Stomach (tissue), 8 donors: ENCODE measurements at regions not wholly inside any gene's neighbourhood (a gene's known extent, or its start where the extent isn't known, plus 50 kb on each side); places are given as distances from the start of the nearest gene placed in this dataset.

ENCODE experiments used
- DNase-seq, 2 donors: peaks; one replicate each; pipeline versions ENCODE4 v3.0.0 to v3.0.0-alpha.2; 2013 to 2019
- H3K27ac ChIP-seq, 5 donors: fragments of 200-600 bp in 4 of 5; sonication (generic) in 4 of 5; one replicate each; pipeline ENCODE4 v1.5.1; 2013 to 2019; ENCODE audit warnings: mild to moderate bottlenecking in 1 of 5, moderate library complexity in 1 of 5
- H3K27me3 ChIP-seq, 3 donors: fragments of 200-600 bp; sonication (generic); one replicate each; pipeline ENCODE4 v1.5.1; 2017 to 2019; ENCODE audit warnings: mixed run types in 1 of 3
- H3K36me3 ChIP-seq, 4 donors: fragments of 200-600 bp; sonication (generic); 1 replicate in 3 of 4; 2 replicates in 1 of 4; pipeline ENCODE4 v1.5.1; 2016 to 2019
- H3K4me1 ChIP-seq, 4 donors: fragments of 200-600 bp; sonication (generic); one replicate each; pipeline ENCODE4 v1.5.1; 2016 to 2019
- H3K4me3 ChIP-seq, 4 donors: fragments of 200-600 bp; sonication (generic) in 3 of 4; one replicate each; pipeline ENCODE4 v1.5.1; 2016 to 2019; ENCODE audit warnings: mild to moderate bottlenecking in 1 of 4
- H3K9me3 ChIP-seq, 4 donors: fragments of 200-600 bp; sonication (generic); one replicate each; pipeline ENCODE4 v1.5.1; 2016 to 2019
- EP300 ChIP-seq: sonication (generic); formaldehyde crosslinking; IDR thresholded peaks from one replicate; pipeline ENCODE4 v1.6.1; 2017; ENCODE audit warnings: antibody characterized with exemption
- POLR2A ChIP-seq, 4 donors: fragments of 450-650 bp; IDR thresholded peaks; one replicate each; pipeline ENCODE4 v1.6.1; 2016; ENCODE audit warnings: antibody characterized with exemption in 4 of 4, control low read depth in 2 of 4, mild to moderate bottlenecking in 1 of 4, moderate library complexity in 1 of 4
- POLR2AphosphoS5 ChIP-seq, 3 donors: sonication (generic); formaldehyde crosslinking; IDR thresholded peaks; one replicate each; pipeline ENCODE4 v1.6.1; 2016; ENCODE audit warnings: antibody characterized with exemption in 3 of 3
- WGBS, 5 donors: extraction: QIAGEN DNeasy Blood & Tissue Kit in 3 of 5; methylation state at CpG; one replicate each; pipeline versions ENCODE4 v1.1.5 to v1.1.7; 2013 to 2018; 5-methylcytosine and 5-hydroxymethylcytosine counted together
- intact Hi-C: fragments of 100-400 bp; cut with DNase I; formaldehyde crosslinking; loops from one replicate; pipeline ENCODE4 v1.15.1; 2023; ENCODE audit warnings: low total_unique reads
- TF ChIP-seq, protein P1 (sequence below), 7 experiments: fragments of 450-650 bp in 4 of 7; fragments of 200-600 bp in 3 of 7; sonication (generic) in 3 of 7; IDR thresholded peaks; one replicate each; pipeline ENCODE4 v1.5.1; 2016 to 2019; ENCODE audit warnings: antibody characterized with exemption in 7 of 7, control low read depth in 2 of 7, mild to moderate bottlenecking in 1 of 7
- donor health status: healthy with polysubstance abuse.
- donor health status: Bipolar disorder and iron deficiency.
- donor health status: healthy.

DNA sequence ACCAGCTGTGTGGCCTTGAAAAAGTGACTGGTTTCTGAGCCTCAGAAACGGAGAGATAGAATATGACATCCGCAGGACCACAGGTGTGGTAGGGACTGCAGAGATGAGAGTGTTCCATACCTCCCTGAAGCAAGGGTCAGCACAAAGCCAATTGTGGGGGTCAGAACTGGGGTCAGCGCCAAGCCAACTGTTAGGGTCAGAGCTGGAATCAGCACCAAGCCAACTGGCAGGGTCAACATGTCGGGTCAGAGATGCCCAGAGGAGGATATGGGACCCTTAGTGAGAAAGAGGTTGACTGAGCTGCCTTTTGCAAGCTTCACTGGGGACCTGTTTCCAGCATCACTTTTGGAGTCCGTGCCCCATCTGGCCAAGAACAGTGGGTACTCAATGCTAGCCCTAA is 93.9 kb downstream of the MATN1 start:
- DNase-seq: no peak
- H3K27me3 ChIP-seq: peaks cover 0 to 54% (median 0%) of the 10 kb centered on the region in 3 donors
- H3K4me1 ChIP-seq: no peaks in the 10 kb centered on the region
- no peaks in the 10 kb centered on the region for H3K36me3 ChIP-seq
- TF ChIP-seq POLR2A (IDR thresholded peaks at IDR 0.05) (no peak), POLR2AphosphoS5 (IDR thresholded peaks at IDR 0.05) (no peak), EP300 (no peak)
- TF ChIP-seq, protein P1, sequence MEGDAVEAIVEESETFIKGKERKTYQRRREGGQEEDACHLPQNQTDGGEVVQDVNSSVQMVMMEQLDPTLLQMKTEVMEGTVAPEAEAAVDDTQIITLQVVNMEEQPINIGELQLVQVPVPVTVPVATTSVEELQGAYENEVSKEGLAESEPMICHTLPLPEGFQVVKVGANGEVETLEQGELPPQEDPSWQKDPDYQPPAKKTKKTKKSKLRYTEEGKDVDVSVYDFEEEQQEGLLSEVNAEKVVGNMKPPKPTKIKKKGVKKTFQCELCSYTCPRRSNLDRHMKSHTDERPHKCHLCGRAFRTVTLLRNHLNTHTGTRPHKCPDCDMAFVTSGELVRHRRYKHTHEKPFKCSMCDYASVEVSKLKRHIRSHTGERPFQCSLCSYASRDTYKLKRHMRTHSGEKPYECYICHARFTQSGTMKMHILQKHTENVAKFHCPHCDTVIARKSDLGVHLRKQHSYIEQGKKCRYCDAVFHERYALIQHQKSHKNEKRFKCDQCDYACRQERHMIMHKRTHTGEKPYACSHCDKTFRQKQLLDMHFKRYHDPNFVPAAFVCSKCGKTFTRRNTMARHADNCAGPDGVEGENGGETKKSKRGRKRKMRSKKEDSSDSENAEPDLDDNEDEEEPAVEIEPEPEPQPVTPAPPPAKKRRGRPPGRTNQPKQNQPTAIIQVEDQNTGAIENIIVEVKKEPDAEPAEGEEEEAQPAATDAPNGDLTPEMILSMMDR (IDR thresholded peaks at IDR 0.05): no peak
- no peak overlapping the region for H3K4me3 ChIP-seq
- no peak overlapping the region for H3K27ac ChIP-seq
- H3K9me3 ChIP-seq: peaks cover 8 to 23% (median 17%) of the 10 kb centered on the region in 4 donors
- WGBS, 5 donors: 70 to 82% (median 76%) methylated on average over 5 of the region's 5 CpGs
- intact Hi-C loops: no loop called here

DNA sequence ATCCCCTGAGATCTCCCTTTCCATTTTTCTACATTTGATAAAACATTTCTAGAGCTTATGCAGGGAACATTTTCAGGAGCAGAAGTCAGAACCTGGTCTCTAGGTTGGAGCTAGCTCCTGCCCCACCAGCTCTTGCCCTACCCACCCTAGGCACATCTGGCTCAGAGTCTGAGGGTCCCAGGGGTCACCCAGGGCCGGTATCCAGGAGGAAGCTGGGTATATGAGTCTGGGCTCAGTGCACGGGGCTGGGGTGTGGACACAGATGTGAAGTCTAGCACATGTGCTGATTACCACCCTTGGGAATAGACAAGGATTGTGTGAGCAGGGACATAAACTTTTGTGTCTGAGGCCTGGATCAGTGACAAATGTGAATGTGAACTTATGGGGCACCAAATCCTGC is 95.4 kb downstream of the MATN1 start:
- H3K27ac ChIP-seq: no peak overlapping the region
- TF ChIP-seq POLR2A (IDR thresholded peaks at IDR 0.05) (no peak), POLR2AphosphoS5 (IDR thresholded peaks at IDR 0.05) (no peak), EP300 (no peak)
- TF ChIP-seq, protein P1 (IDR thresholded peaks at IDR 0.05): no peak
- no peaks in the 10 kb centered on the region for H3K36me3 ChIP-seq
- intact Hi-C loops: no loop called here
- WGBS, 5 donors: 44 to 79% (median 67%) methylated on average over 2 of the region's 2 CpGs
- H3K27me3 ChIP-seq: peaks cover 0 to 53% (median 0%) of the 10 kb centered on the region in 3 donors
- no peak overlapping the region for H3K4me3 ChIP-seq
- DNase-seq: no peak
- H3K9me3 ChIP-seq: peaks cover 10 to 38% (median 24%) of the 10 kb centered on the region in 4 donors
- no peaks in the 10 kb centered on the region for H3K4me1 ChIP-seq

DNA sequence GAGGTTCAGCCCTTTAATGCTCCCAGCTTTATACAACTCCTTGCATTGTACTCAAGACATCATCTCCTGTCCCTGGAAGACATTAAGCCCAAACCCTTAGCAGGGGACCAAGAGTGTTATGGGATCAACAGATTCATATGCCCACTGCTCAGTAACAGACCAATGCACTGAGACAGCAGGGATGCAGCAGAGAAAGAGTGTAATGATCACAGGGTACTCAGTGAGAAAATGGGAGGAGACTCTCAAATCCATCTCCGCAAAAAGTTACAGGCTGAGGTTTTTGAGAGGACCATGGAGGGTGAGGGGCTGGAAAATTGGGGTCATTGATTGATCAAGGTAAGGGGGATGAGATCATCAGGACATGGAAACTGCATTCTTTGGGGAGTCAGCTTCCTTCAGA is 96.2 kb downstream of the MATN1 start:
- H3K36me3 ChIP-seq: no peaks in the 10 kb centered on the region
- no peak overlapping the region for H3K4me3 ChIP-seq
- 67 to 93% (median 82%) methylated on average over 1 of the region's 1 CpG for WGBS, 5 donors
- H3K4me1 ChIP-seq: no peaks in the 10 kb centered on the region
- no peak for DNase-seq
- no peak for TF ChIP-seq EP300
- no peak for TF ChIP-seq POLR2AphosphoS5 (IDR thresholded peaks at IDR 0.05)
- TF ChIP-seq, protein P1 (IDR thresholded peaks at IDR 0.05): no peak
- no peak for TF ChIP-seq POLR2A (IDR thresholded peaks at IDR 0.05)
- H3K27me3 ChIP-seq: peaks cover 0 to 50% (median 0%) of the 10 kb centered on the region in 3 donors
- H3K27ac ChIP-seq: no peak overlapping the region
- peaks cover 15 to 38% (median 30%) of the 10 kb centered on the region in 4 donors for H3K9me3 ChIP-seq
- intact Hi-C loops: no loop called here

DNA sequence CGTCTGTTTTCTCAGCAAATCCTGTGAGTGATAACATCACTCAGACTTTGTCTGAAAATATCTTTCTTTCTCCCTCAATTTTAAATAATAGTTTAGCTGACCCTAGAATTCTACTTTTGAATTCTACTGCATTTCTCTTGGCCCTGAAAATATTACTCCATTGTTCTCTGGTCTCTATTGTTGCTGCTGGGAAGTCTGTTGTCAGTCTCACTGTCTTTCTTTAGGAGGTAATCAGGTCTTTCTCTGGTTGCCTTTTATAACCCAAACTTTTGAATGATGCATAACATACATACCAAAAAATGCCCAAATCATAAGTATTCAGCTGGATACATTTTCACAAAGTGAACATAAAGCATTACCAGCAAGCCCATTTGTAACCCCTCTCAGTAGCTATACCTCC is 100.0 kb downstream of the MATN1 start:
- TF ChIP-seq EP300 (no peak), POLR2A (IDR thresholded peaks at IDR 0.05) (no peak), POLR2AphosphoS5 (IDR thresholded peaks at IDR 0.05) (no peak)
- TF ChIP-seq, protein P1 (IDR thresholded peaks at IDR 0.05): no peak
- no peak overlapping the region for H3K4me3 ChIP-seq
- WGBS, 5 donors: 92 to 100% (median 95%) methylated on average over 1 of the region's 1 CpG
- intact Hi-C loops: no loop called here
- H3K4me1 ChIP-seq: no peaks in the 10 kb centered on the region
- no peak overlapping the region for H3K27ac ChIP-seq
- H3K36me3 ChIP-seq: no peaks in the 10 kb centered on the region
- peaks cover 15 to 38% (median 30%) of the 10 kb centered on the region in 4 donors for H3K9me3 ChIP-seq
- DNase-seq: no peak
- peaks cover 0 to 53% (median 4%) of the 10 kb centered on the region in 3 donors for H3K27me3 ChIP-seq
